Stimulated activated CD8-positive, alpha-beta memory T cell treated with anti-CD3 and anti-CD28 coated beads, Interleukin-15, amount 100 ng/mL, for 24 hours (primary cell): ENCODE measurements at regions not wholly inside any gene's neighbourhood (a gene's known extent, or its start where the extent isn't known, plus 50 kb on each side); places are given as distances from the start of the nearest gene placed in this dataset.
A peak's percentile ranks its signal among the peaks of the same experiment; 100 is the strongest.

Experiments used
- DNase-seq: peaks from one replicate; pipeline ENCODE4 v3.0.0-alpha.2; 2020; ENCODE audit warnings: low read depth

- DNase-seq: no peak
Measured at GRCh38 chr9:90099262-90099963, 494.6 kb downstream of the GADD45G start.

- DNase-seq: no peak
Measured at GRCh38 chr9:90100014-90100413, 495.2 kb downstream of the GADD45G start.

DNA sequence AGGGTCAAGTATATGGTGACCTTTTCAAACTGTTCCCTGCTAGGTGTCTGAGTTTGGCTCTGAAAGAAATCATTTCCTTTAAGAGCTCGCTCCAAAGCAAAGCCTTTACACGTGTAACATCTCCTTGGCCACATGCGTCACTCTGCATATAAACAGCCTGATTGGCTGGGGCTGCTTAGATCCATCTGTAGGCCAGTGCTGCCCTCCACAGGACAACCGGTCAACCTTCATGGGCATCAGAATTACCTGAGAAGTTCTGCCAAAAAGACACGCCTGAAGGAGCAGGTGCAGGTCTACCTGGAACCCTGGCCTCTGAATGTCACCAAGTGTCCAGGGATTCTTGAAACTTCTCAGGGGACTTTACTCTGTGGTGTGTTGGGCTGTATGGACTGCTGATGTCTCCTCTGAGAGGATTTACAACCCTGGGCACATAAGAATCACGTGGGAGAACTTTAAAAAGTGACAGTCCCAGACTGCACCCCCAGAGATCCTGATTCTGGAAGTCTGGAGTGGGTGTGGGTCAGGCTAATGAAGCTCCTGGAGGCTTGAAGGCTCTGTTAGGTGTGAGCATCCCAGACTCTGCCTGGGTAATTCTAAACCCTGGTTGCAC is 497.6 kb downstream of the GADD45G start:
- DNase-seq: no peak

- no peak for DNase-seq
Measured at GRCh38 chr9:90103771-90104170, 499.0 kb downstream of the GADD45G start.

GRCh38 chr9:90105773-90106172 is 501.0 kb downstream of the GADD45G start:
- no peak for DNase-seq

DNA sequence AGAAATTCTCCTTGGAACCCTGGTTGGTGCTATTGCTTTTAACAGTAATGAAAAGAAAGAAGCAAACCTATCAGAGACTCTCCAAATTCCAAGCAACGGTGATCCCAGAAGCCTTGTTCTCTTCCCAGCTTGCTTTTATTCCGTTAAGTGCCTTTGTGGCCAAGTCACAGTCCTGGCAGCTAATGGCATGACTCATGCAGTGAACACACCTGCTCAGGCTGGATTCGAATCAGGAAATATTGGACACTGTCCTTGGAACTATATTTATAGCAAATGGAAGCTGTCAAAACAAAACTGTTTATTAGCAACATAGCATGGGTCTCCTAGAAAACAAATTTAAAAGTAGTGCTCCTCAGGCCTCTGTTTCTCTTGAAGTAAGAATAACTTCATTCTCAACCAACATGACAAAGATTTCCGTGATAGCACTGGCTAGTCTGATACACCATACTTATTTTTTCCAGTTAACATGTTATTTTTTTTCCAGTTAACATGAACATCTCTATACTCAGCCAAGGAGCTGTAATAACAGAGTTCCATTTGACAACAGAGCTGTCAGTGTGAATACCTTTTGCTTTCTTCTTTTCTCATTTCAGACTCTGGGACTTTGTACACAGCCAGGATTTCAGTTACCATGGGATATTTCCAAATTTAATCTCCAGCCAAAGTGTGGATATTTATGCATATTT is 502.4 kb downstream of the GADD45G start:
- DNase-seq: no peak

- DNase-seq: no peak
Measured at GRCh38 chr9:90107726-90108655, 503.2 kb downstream of the GADD45G start.

GRCh38 chr9:90112788-90113187 is 508.0 kb downstream of the GADD45G start:
- no peak for DNase-seq

GRCh38 chr9:90114641-90115425 is 510.0 kb downstream of the GADD45G start:
- no peak for DNase-seq

DNA sequence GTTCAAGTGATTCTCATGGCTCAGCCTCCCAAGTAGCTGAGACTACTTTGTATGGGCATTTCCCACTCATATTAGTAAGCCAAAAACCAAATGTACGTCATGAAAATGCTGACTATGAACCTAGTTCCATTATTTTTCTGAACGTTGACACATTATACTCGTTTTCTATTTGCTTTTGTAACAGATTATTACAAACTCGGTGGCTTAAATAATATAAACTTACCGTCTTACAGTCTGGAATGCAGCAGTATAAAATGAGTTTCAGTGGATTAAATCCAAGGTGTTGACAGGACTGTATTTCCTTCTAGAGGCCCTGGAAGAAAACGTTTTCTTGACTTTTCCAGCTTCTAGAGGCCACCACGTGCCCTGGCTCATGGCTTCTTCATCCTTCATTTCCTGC is 517.0 kb downstream of the GADD45G start:
- DNase-seq: no peak

DNA sequence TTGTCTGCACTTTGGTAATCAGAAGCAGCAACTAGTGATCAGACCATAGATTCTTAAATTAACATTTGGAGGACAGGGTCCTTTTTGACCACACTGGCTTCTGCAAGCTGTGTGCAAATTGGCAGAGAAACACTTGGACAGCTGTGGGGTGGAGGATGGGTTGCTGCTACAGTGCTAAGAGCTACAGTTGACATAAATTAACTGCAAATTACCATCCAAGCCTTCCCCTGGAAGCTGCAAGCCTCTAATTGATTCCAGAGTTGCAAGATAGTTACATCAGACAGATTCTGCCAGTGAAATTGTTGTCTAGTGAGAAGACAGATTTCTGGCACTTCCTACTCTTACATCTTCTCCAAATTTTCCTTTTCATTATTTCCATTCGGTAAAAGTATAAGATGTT is 517.7 kb downstream of the DIRAS2 start:
- DNase-seq: no peak

DNA sequence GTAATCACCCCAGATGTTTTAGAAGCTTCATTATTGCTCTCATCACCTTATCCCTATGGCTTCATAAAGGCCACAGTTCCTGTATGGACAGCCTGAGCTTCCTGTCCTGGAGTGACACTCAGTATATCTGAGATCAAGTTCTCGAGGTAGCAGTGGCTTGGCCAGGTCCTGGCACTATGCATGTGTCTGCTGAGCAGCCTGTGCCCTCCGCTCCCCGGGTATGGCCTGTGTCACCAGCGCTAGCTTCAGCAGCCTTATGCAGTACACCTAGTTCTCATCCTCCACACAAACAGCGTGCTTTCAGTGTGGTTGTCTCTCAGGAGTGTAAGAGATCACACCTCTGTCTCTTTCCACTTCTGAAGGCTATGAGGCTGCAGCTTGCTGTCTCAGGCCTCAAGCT is 514.7 kb downstream of the DIRAS2 start:
- no peak for DNase-seq

DNA sequence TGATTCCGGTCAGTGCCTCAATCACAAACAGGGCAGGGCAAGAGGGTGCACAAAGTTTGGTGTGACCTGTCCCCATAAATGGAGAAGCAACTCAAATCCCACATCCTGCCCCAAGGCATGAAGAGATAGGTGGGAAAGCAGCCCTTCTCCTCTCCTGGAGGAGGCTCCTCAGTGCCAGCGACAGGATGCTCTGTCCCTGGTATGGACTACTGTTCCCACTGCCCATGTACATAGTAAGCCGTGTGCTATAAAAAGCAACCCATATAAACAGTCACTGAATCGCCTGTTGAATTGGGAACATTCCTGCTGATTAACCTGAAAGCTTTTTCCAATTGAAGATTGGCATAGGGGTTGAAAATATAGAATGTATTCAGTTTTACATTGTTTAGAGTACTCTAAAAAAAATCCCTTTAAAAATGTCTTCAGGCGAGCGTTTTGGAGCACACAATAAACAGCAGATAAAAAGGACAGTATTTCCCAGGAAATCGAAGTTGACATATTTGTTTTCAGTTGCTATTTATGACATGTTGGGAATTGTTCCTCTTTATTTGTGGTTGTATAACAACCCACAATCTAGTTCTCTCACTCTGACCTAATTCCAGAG is 513.9 kb downstream of the DIRAS2 start:
- no peak for DNase-seq

GRCh38 chr9:90129446-90129845 is 513.2 kb downstream of the DIRAS2 start:
- no peak for DNase-seq

GRCh38 chr9:90131568-90131967 is 511.1 kb downstream of the DIRAS2 start:
- DNase-seq: no peak

GRCh38 chr9:90132866-90133265 is 509.8 kb downstream of the DIRAS2 start:
- no peak for DNase-seq

DNA sequence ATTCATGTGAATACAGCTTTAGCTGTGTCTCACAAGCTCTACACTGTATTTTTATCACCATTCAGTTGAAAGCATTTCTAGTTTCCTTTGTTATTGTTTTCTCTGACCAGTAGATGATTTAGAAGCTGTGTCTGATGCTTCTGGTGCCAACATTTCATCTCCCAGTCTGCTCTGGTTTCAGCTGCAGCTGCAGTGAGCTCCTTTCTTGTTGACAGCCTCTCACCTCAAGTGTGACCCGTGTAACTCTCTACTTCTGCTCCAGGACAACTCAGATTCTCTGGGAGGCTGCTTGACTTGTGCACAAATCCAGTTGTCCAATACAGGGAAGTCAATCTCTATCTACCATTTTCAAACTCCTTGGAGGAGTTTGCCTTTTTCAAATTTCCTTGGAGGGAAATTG is 504.8 kb downstream of the DIRAS2 start:
- no peak for DNase-seq

- no peak for DNase-seq
Measured at GRCh38 chr9:90140131-90140818, 502.3 kb downstream of the DIRAS2 start.

- no peak for DNase-seq
Measured at GRCh38 chr9:90141723-90142122, 500.9 kb downstream of the DIRAS2 start.

GRCh38 chr9:90142580-90142979 is 500.0 kb downstream of the DIRAS2 start:
- peak; percentile 16 for DNase-seq
